K562 (cell line): ENCODE measurements at regions not wholly inside any gene's neighbourhood (a gene's known extent, or its start where the extent isn't known, plus 50 kb on each side); places are given as distances from the start of the nearest gene placed in this dataset.

Experiments
- FOXK1 ChIP-seq: sonication (generic); formaldehyde crosslinking; IDR thresholded peaks from 2 replicates; pipeline ENCODE4 v1.8.0; 2022; ENCODE audit warnings: missing genetic modification reagents, mild to moderate bottlenecking, borderline replicate concordance
- HMG20A ChIP-seq: fragments of 450-650 bp; formaldehyde crosslinking; conservative IDR thresholded peaks from 2 replicates; pipeline ENCODE4 v1.4.0; 2020; ENCODE audit warnings: mild to moderate bottlenecking, mixed read lengths
- HNRNPUL1 ChIP-seq: fragments of 200-400 bp; formaldehyde crosslinking; IDR thresholded peaks from 2 replicates; pipeline ENCODE4 v1.6.1; 2017; ENCODE audit warnings: low read length
- JUND ChIP-seq, 2 experiments: IDR thresholded peaks; 2 replicates in 1 of 2; 3 replicates in 1 of 2; pipeline ENCODE4 v1.6.1; 2011; ENCODE audit warnings: borderline replicate concordance in 2 of 2, low read depth in 2 of 2, low read length in 2 of 2, improper control_type of control experiment in 1 of 2, missing biosample characterization in 1 of 2, missing genetic modification characterization in 1 of 2, missing genetic modification reagents in 1 of 2
- NR2C2 ChIP-seq, 2 experiments: fragments of 200-800 bp in 1 of 2; sonication (Bioruptor generic) in 1 of 2; sonication (generic) in 1 of 2; formaldehyde crosslinking in 1 of 2; IDR thresholded peaks; 2 replicates each; pipeline versions ENCODE4 v1.6.1 to v1.8.0; 2016 to 2022; ENCODE audit warnings: mild to moderate bottlenecking in 1 of 2, missing compliant biosample characterization in 1 of 2, missing genetic modification characterization in 1 of 2, missing genetic modification reagents in 1 of 2
- POLR2A ChIP-seq: fragments of 450-650 bp; conservative IDR thresholded peaks from 2 replicates; pipeline ENCODE4 v1.6.1; 2016
- RB1 ChIP-seq: fragments of 450-650 bp; IDR thresholded peaks from 2 replicates; pipeline ENCODE4 v1.6.1; 2017; ENCODE audit warnings: low read depth, mild to moderate bottlenecking
- XRCC5 ChIP-seq: fragments of 200-400 bp; formaldehyde crosslinking; IDR thresholded peaks from 2 replicates; pipeline ENCODE4 v1.6.1; 2017; ENCODE audit warnings: low read depth, mild to moderate bottlenecking, low read length
- TF ChIP-seq, protein P1 (sequence below): sonication (generic); formaldehyde crosslinking; IDR thresholded peaks from 2 replicates; pipeline ENCODE4 v1.8.0; 2022; ENCODE audit warnings: mild to moderate bottlenecking, missing genetic modification reagents
- TF ChIP-seq, protein P2 (sequence below): sonication (generic); formaldehyde crosslinking; IDR thresholded peaks from 2 replicates; pipeline ENCODE4 v1.5.0; 2020; ENCODE audit warnings: missing genetic modification reagents
- TF ChIP-seq, protein P3 (sequence below), 2 experiments: IDR thresholded peaks; 2 replicates each; pipeline ENCODE4 v1.6.1; 2011; ENCODE audit warnings: borderline replicate concordance in 1 of 2, control low read depth in 1 of 2, low read depth in 1 of 2, low read length in 1 of 2, mild to moderate bottlenecking in 1 of 2, mixed read lengths in 1 of 2, moderate library complexity in 1 of 2; ENCODE audit not compliant: insufficient read depth in 1 of 2, insufficient read length in 1 of 2, poor library complexity in 1 of 2, severe bottlenecking in 1 of 2; ENCODE audit errors: extremely low read depth in 1 of 2

DNA sequence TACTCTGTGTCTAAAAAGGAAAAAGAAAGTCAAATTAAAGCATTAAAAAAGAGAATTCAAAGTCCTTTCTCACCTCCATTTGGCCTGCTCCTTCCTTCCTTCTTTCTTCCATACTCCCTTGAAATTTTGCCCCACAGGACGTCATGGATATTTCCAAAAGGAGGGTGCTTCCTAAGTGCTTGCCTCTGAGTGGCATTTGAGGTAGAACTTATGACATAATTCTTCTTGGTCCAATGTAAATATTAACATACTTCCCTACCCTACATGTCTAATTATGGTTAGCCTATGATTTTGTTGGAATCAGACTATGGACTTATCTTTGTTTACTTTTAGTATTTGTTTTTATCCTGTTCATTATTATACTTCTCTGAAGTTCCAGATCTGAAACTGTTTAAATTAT, 132.3 kb downstream of the PFDN4 start:
- TF ChIP-seq XRCC5 (no peak), HMG20A (CRISPR knock-in tag) (no peak), FOXK1 (no peak), NR2C2 (CRISPR knock-in tag; IDR thresholded peaks at IDR 0.05) (no peak), NR2C2 (tag; IDR thresholded peaks at IDR 0.05) (no peak), HNRNPUL1 (no peak), JUND (IDR thresholded peaks at IDR 0.05; ENCODE audit: borderline replicate concordance, low read depth, low read length) (no peak), JUND (tag; IDR thresholded peaks at IDR 0.05; ENCODE audit: borderline replicate concordance, low read depth, low read length) (no peak), POLR2A (no peak), RB1 (no peak)
- TF ChIP-seq, protein P1, sequence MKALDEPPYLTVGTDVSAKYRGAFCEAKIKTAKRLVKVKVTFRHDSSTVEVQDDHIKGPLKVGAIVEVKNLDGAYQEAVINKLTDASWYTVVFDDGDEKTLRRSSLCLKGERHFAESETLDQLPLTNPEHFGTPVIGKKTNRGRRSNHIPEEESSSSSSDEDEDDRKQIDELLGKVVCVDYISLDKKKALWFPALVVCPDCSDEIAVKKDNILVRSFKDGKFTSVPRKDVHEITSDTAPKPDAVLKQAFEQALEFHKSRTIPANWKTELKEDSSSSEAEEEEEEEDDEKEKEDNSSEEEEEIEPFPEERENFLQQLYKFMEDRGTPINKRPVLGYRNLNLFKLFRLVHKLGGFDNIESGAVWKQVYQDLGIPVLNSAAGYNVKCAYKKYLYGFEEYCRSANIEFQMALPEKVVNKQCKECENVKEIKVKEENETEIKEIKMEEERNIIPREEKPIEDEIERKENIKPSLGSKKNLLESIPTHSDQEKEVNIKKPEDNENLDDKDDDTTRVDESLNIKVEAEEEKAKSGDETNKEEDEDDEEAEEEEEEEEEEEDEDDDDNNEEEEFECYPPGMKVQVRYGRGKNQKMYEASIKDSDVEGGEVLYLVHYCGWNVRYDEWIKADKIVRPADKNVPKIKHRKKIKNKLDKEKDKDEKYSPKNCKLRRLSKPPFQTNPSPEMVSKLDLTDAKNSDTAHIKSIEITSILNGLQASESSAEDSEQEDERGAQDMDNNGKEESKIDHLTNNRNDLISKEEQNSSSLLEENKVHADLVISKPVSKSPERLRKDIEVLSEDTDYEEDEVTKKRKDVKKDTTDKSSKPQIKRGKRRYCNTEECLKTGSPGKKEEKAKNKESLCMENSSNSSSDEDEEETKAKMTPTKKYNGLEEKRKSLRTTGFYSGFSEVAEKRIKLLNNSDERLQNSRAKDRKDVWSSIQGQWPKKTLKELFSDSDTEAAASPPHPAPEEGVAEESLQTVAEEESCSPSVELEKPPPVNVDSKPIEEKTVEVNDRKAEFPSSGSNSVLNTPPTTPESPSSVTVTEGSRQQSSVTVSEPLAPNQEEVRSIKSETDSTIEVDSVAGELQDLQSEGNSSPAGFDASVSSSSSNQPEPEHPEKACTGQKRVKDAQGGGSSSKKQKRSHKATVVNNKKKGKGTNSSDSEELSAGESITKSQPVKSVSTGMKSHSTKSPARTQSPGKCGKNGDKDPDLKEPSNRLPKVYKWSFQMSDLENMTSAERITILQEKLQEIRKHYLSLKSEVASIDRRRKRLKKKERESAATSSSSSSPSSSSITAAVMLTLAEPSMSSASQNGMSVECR, result no peak
- TF ChIP-seq, protein P2, sequence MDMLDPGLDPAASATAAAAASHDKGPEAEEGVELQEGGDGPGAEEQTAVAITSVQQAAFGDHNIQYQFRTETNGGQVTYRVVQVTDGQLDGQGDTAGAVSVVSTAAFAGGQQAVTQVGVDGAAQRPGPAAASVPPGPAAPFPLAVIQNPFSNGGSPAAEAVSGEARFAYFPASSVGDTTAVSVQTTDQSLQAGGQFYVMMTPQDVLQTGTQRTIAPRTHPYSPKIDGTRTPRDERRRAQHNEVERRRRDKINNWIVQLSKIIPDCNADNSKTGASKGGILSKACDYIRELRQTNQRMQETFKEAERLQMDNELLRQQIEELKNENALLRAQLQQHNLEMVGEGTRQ (CRISPR knock-in tag), result no peak
- TF ChIP-seq, protein P3, sequence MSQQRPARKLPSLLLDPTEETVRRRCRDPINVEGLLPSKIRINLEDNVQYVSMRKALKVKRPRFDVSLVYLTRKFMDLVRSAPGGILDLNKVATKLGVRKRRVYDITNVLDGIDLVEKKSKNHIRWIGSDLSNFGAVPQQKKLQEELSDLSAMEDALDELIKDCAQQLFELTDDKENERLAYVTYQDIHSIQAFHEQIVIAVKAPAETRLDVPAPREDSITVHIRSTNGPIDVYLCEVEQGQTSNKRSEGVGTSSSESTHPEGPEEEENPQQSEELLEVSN (IDR thresholded peaks at IDR 0.05; ENCODE audit: borderline replicate concordance in 1 of 2, extremely low read depth in 1 of 2, insufficient read depth in 1 of 2, insufficient read length in 1 of 2, low read depth in 1 of 2, low read length in 1 of 2, poor library complexity in 1 of 2, severe bottlenecking in 1 of 2), result no peak
